Natural killer cell (primary cell): ENCODE measurements at regions not wholly inside any gene's neighbourhood (a gene's known extent, or its start where the extent isn't known, plus 50 kb on each side); places are given as distances from the start of the nearest gene placed in this dataset.

Source experiments
- ATAC-seq, 3 donors: fragments of 150-1000 bp in 2 of 3; fragments of 200-7000 bp in 1 of 3; cut with Tn5 transposase; 1 replicate in 1 of 3; 2 replicates in 2 of 3; pipeline ENCODE4 v1.10.0; 2021; ENCODE audit warnings: mild to moderate bottlenecking in 2 of 3, moderate library complexity in 2 of 3
- DNase-seq, 2 donors: peaks; one replicate each; pipeline versions ENCODE4 v3.0.0 to v3.0.0-alpha.2; 2013 to 2021; ENCODE audit warnings: mixed read lengths in 1 of 2
- H3K27ac ChIP-seq: one replicate; pipeline ENCODE4 v1.5.1; 2013; ENCODE audit warnings: mild to moderate bottlenecking, low read length
- H3K27me3 ChIP-seq: one replicate; pipeline ENCODE4 v1.6.1; 2013; ENCODE audit warnings: low read length; ENCODE audit not compliant: control insufficient read depth, insufficient read depth
- H3K36me3 ChIP-seq: one replicate; pipeline ENCODE4 v1.6.1; 2013; ENCODE audit warnings: low read length; ENCODE audit not compliant: control insufficient read depth, insufficient read depth
- H3K4me1 ChIP-seq: one replicate; pipeline ENCODE4 v1.6.1; 2013; ENCODE audit warnings: low read length; ENCODE audit not compliant: control insufficient read depth, insufficient read depth
- H3K4me3 ChIP-seq: one replicate; pipeline ENCODE4 v1.5.1; 2013; ENCODE audit warnings: low read length
- H3K9me3 ChIP-seq: one replicate; pipeline ENCODE4 v1.6.1; 2013; ENCODE audit warnings: low read length; ENCODE audit not compliant: control insufficient read depth, insufficient read depth
- H3K27ac Mint-ChIP-seq, 2 donors: one replicate each; pipeline ENCODE4 v1.8.0; 2022; ENCODE audit warnings: mild to moderate bottlenecking in 2 of 2, mixed read lengths in 2 of 2, moderate library complexity in 1 of 2
- H3K27me3 Mint-ChIP-seq, 2 donors: one replicate each; pipeline ENCODE4 v1.8.0; 2022; ENCODE audit warnings: low read depth in 2 of 2, mixed read lengths in 2 of 2
- H3K36me3 Mint-ChIP-seq: one replicate; pipeline ENCODE4 v1.8.0; 2022; ENCODE audit warnings: mixed read lengths
- H3K4me1 Mint-ChIP-seq, 2 donors: one replicate each; pipeline ENCODE4 v1.8.0; 2022; ENCODE audit warnings: mixed read lengths in 2 of 2
- H3K4me3 Mint-ChIP-seq: one replicate; pipeline ENCODE4 v1.8.0; 2022; ENCODE audit warnings: mild to moderate bottlenecking, moderate library complexity, mixed read lengths
- H3K9me3 Mint-ChIP-seq, 2 donors: one replicate each; pipeline ENCODE4 v1.8.0; 2022; ENCODE audit warnings: mixed read lengths in 2 of 2
- CTCF ChIP-seq: fragments of 200-600 bp; IDR thresholded peaks from one replicate; pipeline ENCODE4 v1.8.0; 2022; ENCODE audit warnings: antibody characterized with exemption
- WGBS: methylation state at CpG from one replicate; pipeline ENCODE4 v1.1.7; 2013; ENCODE audit warnings: missing lambda C conversion rate; ENCODE audit not compliant: insufficient coverage; 5-methylcytosine and 5-hydroxymethylcytosine counted together
- intact Hi-C: fragments of 100-400 bp; cut with micrococcal nuclease; formaldehyde crosslinking; loops from one replicate; pipeline ENCODE4 v1.14.2; 2022

GRCh38 chr1:38448893-38449292, 402.3 kb upstream of the POU3F1 start:
- Mint-ChIP-seq H3K36me3 (no peaks in the 10 kb centered on the region), H3K27ac (no peak overlapping the region), H3K4me1 (no peaks in the 10 kb centered on the region), H3K9me3 (no peaks in the 10 kb centered on the region), H3K4me3 (no peak overlapping the region), H3K27me3 (peaks cover 9 to 30% of the 10 kb centered on the region in 2 donors)
- Histone ChIP-seq H3K27ac (no peak overlapping the region), H3K27me3 (no peaks in the 10 kb centered on the region), H3K36me3 (no peaks in the 10 kb centered on the region), H3K9me3 (no peaks in the 10 kb centered on the region), H3K4me3 (no peak overlapping the region), H3K4me1 (no peaks in the 10 kb centered on the region)
- intact Hi-C loops, result no loop called here
- DNase-seq (no peak), ATAC-seq (no peak)
- no peak for TF ChIP-seq CTCF
- 79% methylated on average over 9 of the region's 10 CpGs for WGBS

DNA sequence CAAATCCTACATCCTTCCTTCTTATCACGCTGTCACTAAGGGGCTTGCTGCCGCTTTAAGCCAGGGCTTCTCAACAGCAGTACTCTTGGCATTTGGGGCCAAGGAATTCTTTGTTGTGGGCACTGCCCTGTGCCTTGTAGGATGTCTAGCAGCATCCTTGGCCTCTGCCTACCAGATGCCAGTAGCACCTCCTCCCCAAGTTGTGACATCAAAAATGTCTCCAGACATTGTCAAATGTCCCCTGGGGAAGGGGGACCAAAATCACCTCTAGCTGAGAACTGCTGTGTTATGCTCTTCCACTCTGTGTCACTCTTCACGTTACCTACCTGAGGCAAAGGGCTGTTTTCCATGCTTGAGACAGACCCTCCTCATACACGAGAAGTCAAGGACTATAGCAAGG, 400.3 kb upstream of the POU3F1 start:
- H3K9me3 ChIP-seq, result no peaks in the 10 kb centered on the region
- 80% methylated on average over 4 of the region's 4 CpGs for WGBS
- peaks cover 3% of the 10 kb centered on the region for H3K27me3 ChIP-seq
- intact Hi-C loops, result no loop called here
- H3K4me1 ChIP-seq, result no peaks in the 10 kb centered on the region
- no peak overlapping the region for H3K27ac Mint-ChIP-seq
- H3K36me3 Mint-ChIP-seq, result peaks cover under 1% of the 10 kb centered on the region
- ATAC-seq (no peak), DNase-seq (no peak)
- H3K27ac ChIP-seq, result no peak overlapping the region
- H3K27me3 Mint-ChIP-seq, result peaks cover 15 to 43% of the 10 kb centered on the region in 2 donors
- H3K4me1 Mint-ChIP-seq, result no peaks in the 10 kb centered on the region
- no peak overlapping the region for H3K4me3 Mint-ChIP-seq
- no peak overlapping the region for H3K4me3 ChIP-seq
- H3K36me3 ChIP-seq, result no peaks in the 10 kb centered on the region
- H3K9me3 Mint-ChIP-seq, result no peaks in the 10 kb centered on the region
- no peak for TF ChIP-seq CTCF

- Mint-ChIP-seq H3K27ac (no peak overlapping the region), H3K4me1 (no peaks in the 10 kb centered on the region), H3K36me3 (peaks cover 20% of the 10 kb centered on the region), H3K4me3 (no peak overlapping the region), H3K9me3 (peaks cover 2 to 6% of the 10 kb centered on the region in 2 donors), H3K27me3 (peaks cover 29 to 51% of the 10 kb centered on the region in 2 donors)
- Histone ChIP-seq H3K4me3 (no peak overlapping the region), H3K27me3 (peaks cover 3% of the 10 kb centered on the region), H3K4me1 (no peaks in the 10 kb centered on the region), H3K27ac (no peak overlapping the region), H3K9me3 (no peaks in the 10 kb centered on the region), H3K36me3 (no peaks in the 10 kb centered on the region)
- intact Hi-C loops, result no loop called here
- DNase-seq (no peak), ATAC-seq (no peak)
- 68% methylated on average over 16 of the region's 16 CpGs for WGBS
- no peak for TF ChIP-seq CTCF
Measured at GRCh38 chr1:38444770-38445442, 398.3 kb upstream of the POU3F1 start.

DNA sequence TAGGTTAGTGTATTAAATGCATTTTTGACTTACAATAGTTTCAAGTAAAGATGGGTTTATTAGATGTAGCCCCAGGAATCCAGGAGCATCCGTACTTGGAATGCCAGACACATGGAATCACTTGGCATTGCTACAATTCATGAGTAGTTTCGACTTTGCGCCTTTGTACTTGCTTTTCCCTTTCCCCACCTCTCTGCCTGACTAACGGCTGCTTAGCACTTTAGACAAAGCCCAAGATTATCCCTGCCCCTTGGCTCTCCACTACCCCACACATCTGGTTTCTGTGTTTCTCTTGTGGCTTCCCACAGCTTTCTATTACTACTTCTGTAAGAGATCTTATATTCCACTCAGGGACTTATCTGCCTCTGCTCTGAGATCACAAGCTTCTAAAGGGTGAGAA, 397.7 kb upstream of the POU3F1 start:
- Histone ChIP-seq H3K27ac (no peak overlapping the region), H3K4me3 (no peak overlapping the region), H3K4me1 (no peaks in the 10 kb centered on the region), H3K9me3 (no peaks in the 10 kb centered on the region), H3K27me3 (peaks cover 3% of the 10 kb centered on the region), H3K36me3 (no peaks in the 10 kb centered on the region)
- peaks cover 29 to 53% of the 10 kb centered on the region in 2 donors for H3K27me3 Mint-ChIP-seq
- no peaks in the 10 kb centered on the region for H3K4me1 Mint-ChIP-seq
- WGBS, result 67% methylated on average over 4 of the region's 4 CpGs
- intact Hi-C loops, result no loop called here
- peaks cover 20% of the 10 kb centered on the region for H3K36me3 Mint-ChIP-seq
- H3K9me3 Mint-ChIP-seq, result peaks cover 2 to 6% of the 10 kb centered on the region in 2 donors
- DNase-seq (no peak), ATAC-seq (no peak)
- H3K4me3 Mint-ChIP-seq, result no peak overlapping the region
- H3K27ac Mint-ChIP-seq, result no peak overlapping the region
- TF ChIP-seq CTCF, result no peak
